T-helper 2 cell (primary cell): ENCODE measurements at regions not wholly inside any gene's neighbourhood (a gene's known extent, or its start where the extent isn't known, plus 50 kb on each side); places are given as distances from the start of the nearest gene placed in this dataset.

Experiments used
- DNase-seq, 5 experiments: peaks; one replicate each; pipeline versions ENCODE4 v3.0.0 to v3.0.0-alpha.2; 2012 to 2022

GRCh38 chrX:39819921-39820849 is 277.6 kb downstream of the BCOR start:
- DNase-seq, result peak in 1 of 5 experiments; percentile 32

GRCh38 chrX:39820938-39821708 is 276.6 kb downstream of the BCOR start:
- DNase-seq, result peak in 1 of 5 experiments; percentile 6

- DNase-seq, result no peak
Observed at GRCh38 chrX:39821709-39822095, 276.1 kb downstream of the BCOR start.

- DNase-seq, result no peak
Observed at GRCh38 chrX:39822133-39822748, 275.5 kb downstream of the BCOR start.

- no peak for DNase-seq
Observed at GRCh38 chrX:39823424-39823823, 274.3 kb downstream of the BCOR start.

- DNase-seq, result no peak
Observed at GRCh38 chrX:39823854-39824253, 273.9 kb downstream of the BCOR start.

- DNase-seq, result no peak
Observed at GRCh38 chrX:39826813-39827543, 270.8 kb downstream of the BCOR start.

- DNase-seq, result no peak
Observed at GRCh38 chrX:39827951-39828350, 269.8 kb downstream of the BCOR start.

GRCh38 chrX:39828971-39829370 is 268.8 kb downstream of the BCOR start:
- no peak for DNase-seq

- DNase-seq, result no peak
Observed at GRCh38 chrX:39829965-39830364, 267.8 kb downstream of the BCOR start.

GRCh38 chrX:39830414-39830813 is 267.3 kb downstream of the BCOR start:
- no peak for DNase-seq

GRCh38 chrX:39832211-39832610 is 265.5 kb downstream of the BCOR start:
- DNase-seq, result no peak

- no peak for DNase-seq
Observed at GRCh38 chrX:39834600-39834999, 263.2 kb downstream of the BCOR start.

GRCh38 chrX:39835241-39835640 is 262.5 kb downstream of the BCOR start:
- DNase-seq, result no peak

GRCh38 chrX:39835776-39836175 is 262.0 kb downstream of the BCOR start:
- no peak for DNase-seq

GRCh38 chrX:39836802-39837420 is 260.8 kb downstream of the BCOR start:
- DNase-seq, result no peak

GRCh38 chrX:39837688-39838087 is 260.1 kb downstream of the BCOR start:
- DNase-seq, result no peak

- no peak for DNase-seq
Observed at GRCh38 chrX:39839371-39839770, 258.4 kb downstream of the BCOR start.

- no peak for DNase-seq
Observed at GRCh38 chrX:39840133-39840532, 257.6 kb downstream of the BCOR start.

- DNase-seq, result no peak
Observed at GRCh38 chrX:39840581-39841093, 257.1 kb downstream of the BCOR start.

- no peak for DNase-seq
Observed at GRCh38 chrX:39841604-39842003, 256.2 kb downstream of the BCOR start.
